ENCODE measurements at regions not wholly inside any gene's neighbourhood (a gene's known extent, or its start where the extent isn't known, plus 50 kb on each side); places are given as distances from the start of the nearest gene placed in this dataset.

DNA sequence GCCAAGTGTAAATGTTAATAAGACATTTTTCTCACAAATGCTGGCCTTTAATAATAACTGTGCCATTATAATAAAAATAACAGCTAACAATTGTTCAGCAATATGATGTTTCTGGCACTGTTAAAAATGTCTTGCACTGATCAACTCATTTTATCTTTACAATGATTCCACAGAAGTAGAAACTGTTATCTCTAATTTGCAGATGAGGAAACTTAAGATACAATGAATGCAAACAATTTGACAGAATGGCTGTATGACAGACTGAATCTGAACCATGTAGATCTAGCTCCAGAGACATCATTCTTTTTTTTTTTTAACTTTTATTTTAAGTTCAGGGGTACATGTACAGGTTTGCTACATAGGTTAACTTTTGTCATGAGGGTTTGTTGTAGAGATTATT, 755.0 kb downstream of the TBL1XR1 start:
- no peak for TF ChIP-seq EZH2 (IDR thresholded peaks at IDR 0.05)
- no peak for TF ChIP-seq POLR2AphosphoS5 (IDR thresholded peaks at IDR 0.05; ENCODE audit: borderline replicate concordance, low read depth, low read length)
